Progenitor cell of endocrine pancreas (in vitro differentiated cells): ENCODE measurements at regions not wholly inside any gene's neighbourhood (a gene's known extent, or its start where the extent isn't known, plus 50 kb on each side); places are given as distances from the start of the nearest gene placed in this dataset.

ENCODE experiments used
- DNase-seq: peaks from one replicate; pipeline ENCODE4 v3.0.0; 2021; ENCODE audit warnings: low spot score; ENCODE audit not compliant: unreplicated experiment
- H3K27ac Mint-ChIP-seq: 2 replicates; pipeline ENCODE4 v1.8.0; 2021; ENCODE audit warnings: mild to moderate bottlenecking, moderate library complexity, mixed read lengths
- H3K27me3 Mint-ChIP-seq: 2 replicates; pipeline ENCODE4 v1.8.0; 2021; ENCODE audit warnings: mixed read lengths
- H3K36me3 Mint-ChIP-seq: 2 replicates; pipeline ENCODE4 v1.8.0; 2022; ENCODE audit warnings: mixed read lengths; ENCODE audit not compliant: insufficient read depth
- H3K4me1 Mint-ChIP-seq: 2 replicates; pipeline ENCODE4 v1.8.0; 2021; ENCODE audit warnings: low read depth, mixed read lengths
- H3K4me3 Mint-ChIP-seq: 2 replicates; pipeline ENCODE4 v1.8.0; 2021; ENCODE audit warnings: low read depth, mild to moderate bottlenecking, moderate library complexity, mixed read lengths
- H3K9me3 Mint-ChIP-seq: 2 replicates; pipeline ENCODE4 v1.8.0; 2021; ENCODE audit warnings: low read depth, mixed read lengths
- TF ChIP-seq, protein P1 (sequence below): fragments of 200-600 bp; sonication (generic); IDR thresholded peaks from one replicate; pipeline ENCODE4 v1.5.0; 2021; ENCODE audit warnings: antibody characterized with exemption, mild to moderate bottlenecking; ENCODE audit not compliant: unreplicated experiment

DNA sequence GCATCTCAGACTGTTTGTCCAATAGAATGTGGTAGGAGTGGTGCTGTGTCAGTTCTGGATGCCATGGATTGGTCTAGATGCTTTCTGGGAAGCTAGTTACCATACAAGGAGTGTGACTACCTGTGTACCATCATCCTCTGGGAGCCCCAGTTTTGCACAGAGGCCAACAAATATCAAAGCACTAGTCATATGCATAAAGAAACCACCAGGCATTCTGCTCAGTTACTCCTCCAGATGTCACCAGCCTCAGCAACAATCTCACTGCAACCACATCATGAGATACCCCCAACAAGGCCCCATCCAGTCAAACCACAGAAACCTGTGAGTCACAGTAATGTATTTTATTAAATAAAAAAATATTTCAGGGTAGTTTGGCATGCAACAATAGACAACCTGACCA lies 435.8 kb upstream of the CPEB2 start:
- Mint-ChIP-seq H3K27ac (no peak overlapping the region), H3K9me3 (peaks cover 9% of the 10 kb centered on the region), H3K4me1 (no peaks in the 10 kb centered on the region), H3K36me3 (no peaks in the 10 kb centered on the region), H3K27me3 (no peaks in the 10 kb centered on the region), H3K4me3 (no peak overlapping the region)
- DNase-seq = no peak
- TF ChIP-seq, protein P1, sequence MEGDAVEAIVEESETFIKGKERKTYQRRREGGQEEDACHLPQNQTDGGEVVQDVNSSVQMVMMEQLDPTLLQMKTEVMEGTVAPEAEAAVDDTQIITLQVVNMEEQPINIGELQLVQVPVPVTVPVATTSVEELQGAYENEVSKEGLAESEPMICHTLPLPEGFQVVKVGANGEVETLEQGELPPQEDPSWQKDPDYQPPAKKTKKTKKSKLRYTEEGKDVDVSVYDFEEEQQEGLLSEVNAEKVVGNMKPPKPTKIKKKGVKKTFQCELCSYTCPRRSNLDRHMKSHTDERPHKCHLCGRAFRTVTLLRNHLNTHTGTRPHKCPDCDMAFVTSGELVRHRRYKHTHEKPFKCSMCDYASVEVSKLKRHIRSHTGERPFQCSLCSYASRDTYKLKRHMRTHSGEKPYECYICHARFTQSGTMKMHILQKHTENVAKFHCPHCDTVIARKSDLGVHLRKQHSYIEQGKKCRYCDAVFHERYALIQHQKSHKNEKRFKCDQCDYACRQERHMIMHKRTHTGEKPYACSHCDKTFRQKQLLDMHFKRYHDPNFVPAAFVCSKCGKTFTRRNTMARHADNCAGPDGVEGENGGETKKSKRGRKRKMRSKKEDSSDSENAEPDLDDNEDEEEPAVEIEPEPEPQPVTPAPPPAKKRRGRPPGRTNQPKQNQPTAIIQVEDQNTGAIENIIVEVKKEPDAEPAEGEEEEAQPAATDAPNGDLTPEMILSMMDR = no peak

DNA sequence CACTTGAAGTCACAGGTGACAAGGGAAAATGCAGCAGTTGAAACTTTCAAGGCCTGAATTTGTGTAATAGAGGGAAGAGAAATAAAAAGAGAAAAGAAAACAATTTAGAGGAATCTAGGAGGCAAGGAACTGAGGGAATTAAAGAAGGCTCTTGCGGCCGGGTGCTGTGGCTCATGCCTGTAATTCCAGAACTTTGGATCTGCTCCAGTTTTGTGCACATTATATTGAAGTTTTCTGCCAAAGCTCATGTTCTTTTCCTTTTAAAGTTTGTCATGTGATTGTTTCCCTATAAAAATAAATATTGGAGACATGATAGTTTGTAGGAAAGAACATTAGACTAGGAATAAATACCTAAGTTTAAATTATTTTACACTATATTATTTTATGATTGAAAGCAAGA lies 433.9 kb upstream of the CPEB2 start:
- no peaks in the 10 kb centered on the region for H3K4me1 Mint-ChIP-seq
- H3K4me3 Mint-ChIP-seq = no peak overlapping the region
- H3K27me3 Mint-ChIP-seq = no peaks in the 10 kb centered on the region
- DNase-seq = no peak
- no peaks in the 10 kb centered on the region for H3K36me3 Mint-ChIP-seq
- H3K27ac Mint-ChIP-seq = no peak overlapping the region
- peaks cover 9% of the 10 kb centered on the region for H3K9me3 Mint-ChIP-seq
- TF ChIP-seq, protein P1 = no peak

DNA sequence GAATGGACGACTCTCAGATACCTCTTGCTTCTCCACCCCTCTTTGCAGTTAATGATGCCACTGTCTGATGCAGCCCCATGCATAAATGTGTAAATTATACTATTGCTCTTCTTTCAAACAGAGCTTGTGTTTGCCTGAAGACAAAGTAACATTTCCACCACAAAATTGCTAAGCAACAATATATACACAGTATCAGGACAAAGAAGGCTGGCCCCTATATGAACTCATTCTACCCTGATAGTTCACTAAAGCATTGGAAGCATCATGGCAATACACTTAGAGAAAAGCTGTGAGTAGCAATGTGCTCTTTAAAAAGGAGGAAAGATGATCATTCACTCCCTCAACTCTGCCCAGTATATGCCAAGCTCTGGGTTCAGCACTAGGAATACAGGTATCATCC lies 427.0 kb upstream of the CPEB2 start:
- no peaks in the 10 kb centered on the region for H3K27me3 Mint-ChIP-seq
- no peak for DNase-seq
- no peaks in the 10 kb centered on the region for H3K9me3 Mint-ChIP-seq
- H3K4me3 Mint-ChIP-seq = no peak overlapping the region
- TF ChIP-seq, protein P1 = no peak
- H3K27ac Mint-ChIP-seq = no peak overlapping the region
- H3K4me1 Mint-ChIP-seq = no peaks in the 10 kb centered on the region
- no peaks in the 10 kb centered on the region for H3K36me3 Mint-ChIP-seq

DNA sequence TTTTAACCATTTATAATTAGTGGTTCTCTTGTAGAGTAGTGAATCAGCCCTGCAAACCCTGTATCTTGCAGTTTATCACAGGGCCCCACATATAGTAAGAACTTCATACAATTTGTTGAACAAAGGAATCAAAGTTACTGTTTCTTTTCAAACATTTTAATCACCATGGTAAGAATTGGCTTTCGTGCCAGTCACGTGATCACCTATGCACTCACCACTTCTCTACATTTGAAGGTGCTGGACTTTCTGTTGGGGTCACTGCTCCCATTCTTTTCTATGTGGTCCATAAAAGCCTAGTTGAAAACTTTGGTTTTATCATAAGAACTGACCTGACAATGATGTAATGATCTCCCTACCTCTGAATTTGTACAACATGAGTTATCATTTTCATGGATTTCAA lies 426.4 kb upstream of the CPEB2 start:
- H3K27ac Mint-ChIP-seq = no peak overlapping the region
- TF ChIP-seq, protein P1 = no peak
- H3K9me3 Mint-ChIP-seq = no peaks in the 10 kb centered on the region
- no peak overlapping the region for H3K4me3 Mint-ChIP-seq
- H3K27me3 Mint-ChIP-seq = no peaks in the 10 kb centered on the region
- DNase-seq = no peak
- H3K4me1 Mint-ChIP-seq = no peaks in the 10 kb centered on the region
- H3K36me3 Mint-ChIP-seq = no peaks in the 10 kb centered on the region

DNA sequence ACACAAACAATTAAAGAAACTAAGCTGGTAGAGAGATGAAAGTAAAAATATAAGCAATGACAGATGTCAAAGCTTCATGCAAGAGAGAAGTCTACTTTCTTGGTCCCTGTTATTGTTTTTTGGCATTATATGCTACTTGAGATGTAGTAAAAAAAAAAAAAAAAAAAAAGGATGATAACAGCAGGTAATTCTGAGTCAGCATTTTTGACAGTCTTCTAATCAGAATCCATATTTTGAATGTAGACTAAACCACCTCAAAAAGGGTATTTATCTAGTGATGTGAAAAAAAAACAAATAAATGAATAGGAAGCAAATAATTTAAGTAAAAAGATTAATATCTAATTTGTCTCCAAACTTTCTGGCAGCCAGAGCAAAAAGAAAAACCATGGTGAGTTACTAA lies 422.2 kb upstream of the CPEB2 start:
- Mint-ChIP-seq H3K4me1 (no peaks in the 10 kb centered on the region), H3K27me3 (no peaks in the 10 kb centered on the region), H3K36me3 (no peaks in the 10 kb centered on the region), H3K9me3 (no peaks in the 10 kb centered on the region), H3K4me3 (no peak overlapping the region), H3K27ac (no peak overlapping the region)
- DNase-seq = no peak
- TF ChIP-seq, protein P1 = no peak
